HG02938 (cell line): ENCODE measurements at regions not wholly inside any gene's neighbourhood (a gene's known extent, or its start where the extent isn't known, plus 50 kb on each side); places are given as distances from the start of the nearest gene placed in this dataset.

Experiments used
- ATAC-seq: cut with Tn5 transposase; IDR thresholded peaks from one replicate; pipeline ENCODE4 v1.9.1; 2021; ENCODE audit warnings: mild to moderate bottlenecking, moderate library complexity; ENCODE audit not compliant: unreplicated experiment

GRCh38 chr2:8391584-8391983 is 290.3 kb upstream of the ID2 start:
- no peak for ATAC-seq

GRCh38 chr2:8392098-8392866 is 289.6 kb upstream of the ID2 start:
- no peak for ATAC-seq

- no peak for ATAC-seq
Observed at GRCh38 chr2:8393506-8393905, 288.4 kb upstream of the ID2 start.

DNA sequence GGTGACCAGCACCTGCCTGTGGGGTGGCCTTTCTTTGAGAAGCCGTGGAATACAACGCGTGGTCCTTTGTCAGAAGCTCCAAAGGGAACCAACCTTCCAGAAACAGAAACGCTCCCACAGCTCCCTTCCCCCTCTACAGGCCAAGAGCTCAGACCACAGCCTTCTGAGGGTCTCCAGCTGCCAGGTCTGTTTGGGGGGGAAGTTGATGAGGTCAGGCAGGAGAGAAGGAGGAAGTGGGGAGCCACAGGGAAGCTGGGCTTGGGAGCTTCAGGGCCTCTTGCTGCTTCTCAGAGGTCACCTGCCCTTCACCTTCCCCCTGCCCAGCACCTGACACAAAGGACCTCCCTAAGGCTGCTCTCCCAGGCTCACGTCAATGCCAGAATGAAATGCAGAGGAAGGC is 287.7 kb upstream of the ID2 start:
- no peak for ATAC-seq

- no peak for ATAC-seq
Observed at GRCh38 chr2:8394569-8395359, 287.1 kb upstream of the ID2 start.

- ATAC-seq: no peak
Observed at GRCh38 chr2:8395718-8396117, 286.1 kb upstream of the ID2 start.

DNA sequence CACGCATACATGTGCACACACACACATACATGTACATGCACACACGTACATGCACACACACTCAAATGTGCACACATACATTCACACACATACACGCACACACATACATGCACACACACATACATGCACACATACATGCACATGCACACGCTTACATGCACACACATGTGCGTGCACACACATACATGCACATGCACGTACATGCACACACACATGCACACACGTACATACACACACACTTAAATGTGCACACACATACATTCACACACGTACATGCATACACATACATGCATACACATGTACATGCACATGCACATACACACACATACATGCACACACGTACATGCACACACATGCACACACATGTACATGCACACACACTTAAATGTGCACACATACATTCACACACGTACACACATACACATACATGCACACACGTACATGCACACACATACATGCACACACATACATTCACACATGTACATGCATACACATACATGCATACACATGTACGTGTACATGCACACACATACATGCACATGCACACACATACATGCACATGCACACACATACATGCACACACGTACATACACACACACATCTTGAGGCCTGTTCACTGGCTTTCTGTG is 283.7 kb upstream of the ID2 start:
- ATAC-seq: no peak

- no peak for ATAC-seq
Observed at GRCh38 chr2:8399731-8400130, 282.1 kb upstream of the ID2 start.

DNA sequence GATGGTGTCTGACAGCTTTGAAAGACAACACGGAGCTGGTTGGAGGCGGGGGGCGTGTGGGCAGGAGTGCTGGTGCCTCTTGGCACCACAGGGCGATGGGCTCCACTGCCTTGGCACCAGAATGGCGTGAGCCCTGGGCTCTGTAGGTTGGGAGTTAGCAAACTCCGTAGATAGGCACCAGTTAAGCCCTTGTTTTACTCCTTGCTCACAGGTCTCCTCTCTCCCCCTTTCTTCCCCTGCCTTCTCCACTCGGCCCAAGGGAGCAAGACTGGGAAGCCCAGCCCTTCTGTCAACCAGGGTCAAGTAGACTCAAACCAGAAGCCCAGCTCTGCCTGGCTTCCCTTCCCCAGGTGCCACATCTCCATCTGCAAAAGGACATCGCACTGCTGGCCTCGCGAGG is 281.7 kb upstream of the ID2 start:
- ATAC-seq: no peak

DNA sequence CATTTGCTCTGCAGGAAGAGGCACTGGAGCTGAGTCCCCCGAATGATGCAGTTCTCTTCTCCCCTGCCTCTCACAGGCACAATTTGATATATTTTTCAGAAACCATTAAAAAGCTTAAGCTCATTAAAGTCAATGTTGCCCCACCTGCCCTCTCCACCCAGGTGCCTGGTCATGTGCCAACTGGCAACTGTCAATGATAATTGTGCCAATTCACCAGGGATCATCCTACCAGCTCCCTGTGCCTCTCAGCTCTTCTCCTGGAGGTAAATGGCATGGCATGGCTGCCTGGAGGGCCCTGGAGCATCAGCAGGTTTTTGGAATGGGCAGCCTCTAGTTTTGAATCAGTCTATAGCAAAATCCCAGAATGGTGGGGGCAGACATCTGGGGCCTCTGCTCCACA is 279.6 kb upstream of the ID2 start:
- no peak for ATAC-seq

GRCh38 chr2:8403876-8404275 is 278.0 kb upstream of the ID2 start:
- no peak for ATAC-seq

GRCh38 chr2:8405334-8405733 is 276.5 kb upstream of the ID2 start:
- no peak for ATAC-seq

- ATAC-seq: no peak
Observed at GRCh38 chr2:8406271-8406670, 275.6 kb upstream of the ID2 start.

GRCh38 chr2:8407332-8407731 is 274.5 kb upstream of the ID2 start:
- ATAC-seq: no peak

DNA sequence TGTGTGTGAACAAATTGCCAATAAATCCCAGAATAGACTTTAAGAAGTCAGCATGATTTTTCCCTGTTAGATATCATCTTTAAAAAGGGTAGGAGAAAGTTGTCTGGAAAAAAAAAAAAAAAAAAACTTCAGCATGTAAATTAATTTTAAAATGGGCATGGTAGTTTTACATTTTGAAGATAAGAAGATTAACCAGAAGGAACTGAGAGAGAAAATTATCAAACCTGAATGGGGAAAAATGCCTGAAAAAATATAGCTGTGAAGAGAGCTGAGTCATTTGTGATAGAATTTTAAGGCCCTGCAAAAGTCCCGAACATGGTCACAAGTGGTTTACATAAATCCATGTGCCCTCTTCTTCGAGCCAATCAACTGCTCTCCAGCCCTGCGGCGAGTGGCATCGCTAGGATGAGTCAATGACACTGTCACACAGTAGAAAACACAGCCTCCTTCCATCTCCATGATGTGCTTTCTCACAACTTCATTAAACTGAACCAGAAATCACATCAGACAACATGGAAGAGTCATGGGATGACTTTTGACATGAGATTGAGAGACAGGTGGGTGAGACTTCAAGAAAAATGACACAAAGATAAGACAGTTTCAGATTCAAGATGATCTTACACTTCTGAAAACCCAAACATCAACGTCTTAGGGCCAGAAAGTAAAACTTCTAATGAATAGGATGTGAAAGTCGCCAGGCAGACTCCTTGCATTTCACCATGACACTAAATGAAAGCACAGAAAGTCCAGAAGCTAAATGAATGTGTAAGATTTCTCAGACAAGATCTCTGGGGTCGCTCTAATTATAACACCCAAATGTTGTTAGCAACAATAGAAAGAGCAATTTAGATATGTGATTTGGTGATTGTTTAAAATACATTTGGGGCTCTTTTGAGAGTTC is 273.0 kb upstream of the ID2 start:
- peak; percentile 87 for ATAC-seq

GRCh38 chr2:8409461-8410260 is 272.2 kb upstream of the ID2 start:
- no peak for ATAC-seq

- ATAC-seq: no peak
Observed at GRCh38 chr2:8412082-8412481, 269.8 kb upstream of the ID2 start.

GRCh38 chr2:8412586-8412985 is 269.3 kb upstream of the ID2 start:
- no peak for ATAC-seq

DNA sequence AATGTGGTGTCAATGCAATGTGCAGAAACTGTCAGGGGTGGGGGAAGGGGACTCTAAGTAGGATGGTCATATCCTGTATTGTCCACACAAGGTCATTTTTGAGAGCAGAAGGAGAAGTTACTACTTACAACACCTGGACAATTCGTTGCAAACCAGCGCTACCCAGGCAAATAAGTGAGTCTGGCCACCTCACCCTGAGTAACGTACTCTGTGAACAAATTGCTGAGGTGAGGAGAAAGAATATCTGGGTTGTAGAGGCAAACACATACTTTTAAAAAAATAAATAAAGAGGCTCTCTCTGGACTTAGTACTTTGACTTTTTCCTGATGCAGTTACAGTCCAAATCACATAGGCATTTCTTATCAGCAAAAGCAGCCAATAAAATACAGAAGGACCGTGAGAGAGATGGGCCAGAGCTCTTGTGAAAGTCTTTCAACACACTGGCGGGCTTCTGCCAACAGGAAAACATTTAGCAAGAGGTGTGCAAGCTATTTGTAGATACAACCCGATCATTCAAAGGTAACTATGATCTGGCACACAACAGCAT is 268.2 kb upstream of the ID2 start:
- no peak for ATAC-seq
